ENCODE measurements at regions not wholly inside any gene's neighbourhood (a gene's known extent, or its start where the extent isn't known, plus 50 kb on each side); places are given as distances from the start of the nearest gene placed in this dataset.
"Not testable (repeated sequence)": the region's sequence is repeated elsewhere in the genome, so short reads cannot be mapped to it uniquely, and the experiment has no call there.

DNA sequence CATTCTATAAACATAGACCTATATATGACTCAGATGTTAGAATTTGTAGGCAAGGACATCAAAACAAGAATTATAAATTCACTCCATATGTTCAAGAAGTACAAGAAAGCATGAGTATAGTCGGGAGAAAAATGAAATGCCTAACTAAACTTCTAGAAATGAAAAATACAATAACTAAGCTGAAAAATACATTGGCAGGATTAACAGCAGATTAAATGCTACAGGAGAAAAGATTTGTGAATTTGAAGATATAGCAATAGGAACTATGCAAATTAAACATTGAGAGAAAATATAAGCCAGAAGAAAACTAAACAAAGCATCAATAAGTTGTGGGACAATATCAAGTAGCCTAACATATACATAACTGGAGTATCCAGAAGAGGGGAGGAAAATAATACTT lies 55.3 kb upstream of the PRSS3 start:
- TF ChIP-seq, protein P1, sequence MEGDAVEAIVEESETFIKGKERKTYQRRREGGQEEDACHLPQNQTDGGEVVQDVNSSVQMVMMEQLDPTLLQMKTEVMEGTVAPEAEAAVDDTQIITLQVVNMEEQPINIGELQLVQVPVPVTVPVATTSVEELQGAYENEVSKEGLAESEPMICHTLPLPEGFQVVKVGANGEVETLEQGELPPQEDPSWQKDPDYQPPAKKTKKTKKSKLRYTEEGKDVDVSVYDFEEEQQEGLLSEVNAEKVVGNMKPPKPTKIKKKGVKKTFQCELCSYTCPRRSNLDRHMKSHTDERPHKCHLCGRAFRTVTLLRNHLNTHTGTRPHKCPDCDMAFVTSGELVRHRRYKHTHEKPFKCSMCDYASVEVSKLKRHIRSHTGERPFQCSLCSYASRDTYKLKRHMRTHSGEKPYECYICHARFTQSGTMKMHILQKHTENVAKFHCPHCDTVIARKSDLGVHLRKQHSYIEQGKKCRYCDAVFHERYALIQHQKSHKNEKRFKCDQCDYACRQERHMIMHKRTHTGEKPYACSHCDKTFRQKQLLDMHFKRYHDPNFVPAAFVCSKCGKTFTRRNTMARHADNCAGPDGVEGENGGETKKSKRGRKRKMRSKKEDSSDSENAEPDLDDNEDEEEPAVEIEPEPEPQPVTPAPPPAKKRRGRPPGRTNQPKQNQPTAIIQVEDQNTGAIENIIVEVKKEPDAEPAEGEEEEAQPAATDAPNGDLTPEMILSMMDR (IDR thresholded peaks at IDR 0.05; ENCODE audit: insufficient read depth, low read length, missing control alignments) = no peak
- ChIA-PET CTCF (interaction anchor here (1.6 to 4.5 kb wide), 3 partner anchors 8 to 118 kb away, joined by 7 to 35 read pairs (median 26); no protein-coding TSS in a partner anchor), POLR2A (no interaction called here)
- no peak overlapping the region for H3K4me3 ChIP-seq (ENCODE audit: low read depth, low read length)
- no peak for DNase-seq (ENCODE audit: low read depth, low spot score)

DNA sequence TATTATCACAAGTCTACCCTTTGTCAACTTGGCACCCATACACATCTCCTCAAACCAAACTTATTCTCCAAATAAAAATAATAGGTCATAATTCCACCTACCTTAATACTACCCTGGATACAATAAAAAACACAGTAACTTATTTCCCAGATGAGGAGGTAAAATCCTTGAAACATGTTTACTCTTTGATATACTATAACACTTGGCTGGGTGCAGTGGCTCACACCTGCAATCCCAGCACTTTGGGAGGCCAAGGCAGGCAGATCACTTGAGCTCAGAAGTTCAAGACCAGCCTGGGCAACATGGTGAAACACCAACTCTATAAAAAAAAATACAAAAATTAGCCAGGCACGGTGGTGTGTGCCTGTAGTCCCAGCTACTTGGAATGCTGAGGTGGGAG lies 54.4 kb upstream of the PRSS3 start:
- CTCF ChIA-PET; POLR2A ChIA-PET; DNase-seq (ENCODE audit: low read depth, low spot score); H3K4me3 ChIP-seq (ENCODE audit: low read depth, low read length): not testable (repeated sequence)

DNA sequence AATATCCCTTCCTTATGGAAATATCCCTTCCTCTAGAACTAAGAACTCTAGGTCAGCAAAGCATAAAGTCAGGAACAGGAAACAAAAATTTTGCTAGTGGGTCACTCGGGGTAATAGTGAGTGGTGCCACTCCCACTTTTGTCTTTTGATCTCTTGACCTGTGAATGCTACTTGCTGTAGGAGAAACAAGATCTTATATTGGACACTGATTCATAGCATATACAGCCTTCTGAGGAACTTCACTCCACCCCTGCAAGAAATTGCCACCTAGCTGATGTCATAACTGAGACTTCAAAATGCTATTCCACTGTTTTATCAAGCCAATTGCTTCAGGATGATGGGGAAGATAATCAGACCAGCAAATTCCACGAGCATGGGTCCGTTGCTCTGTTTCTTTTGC lies 53.3 kb upstream of the PRSS3 start:
- ChIA-PET POLR2A (no interaction called here), CTCF (no interaction called here)
- TF ChIP-seq, protein P1 (IDR thresholded peaks at IDR 0.05; ENCODE audit: insufficient read depth, low read length, missing control alignments) = no peak
- H3K4me3 ChIP-seq (ENCODE audit: low read depth, low read length) = no peak overlapping the region
- DNase-seq (ENCODE audit: low read depth, low spot score) = no peak

DNA sequence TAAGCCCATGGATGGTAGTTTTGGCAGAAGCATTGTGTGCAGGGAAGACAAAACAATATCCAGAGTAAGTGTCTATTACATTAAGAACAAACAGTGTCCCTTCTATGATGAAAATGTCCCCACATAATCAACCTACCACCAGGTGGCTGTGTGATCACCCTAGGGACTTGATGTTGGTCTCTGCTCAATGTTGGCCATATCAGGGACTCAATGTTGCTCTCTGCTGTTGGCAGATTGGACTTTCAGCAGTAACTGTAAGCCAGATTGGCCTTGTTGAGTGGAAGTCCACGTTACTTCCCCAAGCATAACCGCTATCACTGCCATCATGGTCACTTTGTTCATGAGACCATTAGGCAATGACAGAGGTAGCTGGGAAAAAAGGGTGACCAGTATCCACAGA lies 52.8 kb upstream of the PRSS3 start:
- no peak for DNase-seq (ENCODE audit: low read depth, low spot score)
- ChIA-PET POLR2A (no interaction called here), CTCF (interaction anchor here (1.3 to 2.8 kb wide), 2 partner anchors 19 to 36 kb away, joined by 3 to 9 read pairs; no protein-coding TSS in a partner anchor)
- no peak overlapping the region for H3K4me3 ChIP-seq (ENCODE audit: low read depth, low read length)
- TF ChIP-seq, protein P1 (IDR thresholded peaks at IDR 0.05; ENCODE audit: insufficient read depth, low read length, missing control alignments) = no peak

Data from AG04449 (cell line).